ENCODE measurements at regions not wholly inside any gene's neighbourhood (a gene's known extent, or its start where the extent isn't known, plus 50 kb on each side); places are given as distances from the start of the nearest gene placed in this dataset.
"Not testable (repeated sequence)": the region's sequence is repeated elsewhere in the genome, so short reads cannot be mapped to it uniquely, and the experiment has no call there.

DNA sequence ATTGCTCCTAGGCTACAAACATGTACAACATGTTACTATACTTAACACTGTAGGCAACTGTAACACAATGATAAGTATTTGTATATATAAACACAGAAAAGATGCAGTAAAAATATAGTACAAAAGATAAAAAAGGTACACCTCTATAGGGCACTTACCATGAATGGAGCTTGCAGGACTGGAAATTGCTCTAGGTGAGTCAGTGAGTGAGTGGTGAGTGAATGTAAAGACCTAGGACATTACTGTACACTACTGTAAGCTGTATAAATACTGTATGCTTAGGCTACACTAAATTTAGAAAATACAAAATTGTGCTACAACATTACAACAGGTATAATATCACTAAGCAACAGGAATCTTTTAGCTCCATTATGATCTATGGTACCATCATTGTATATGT is 312.0 kb upstream of the PREP start:
- DNase-seq (ENCODE audit: low spot score) = no peak

DNA sequence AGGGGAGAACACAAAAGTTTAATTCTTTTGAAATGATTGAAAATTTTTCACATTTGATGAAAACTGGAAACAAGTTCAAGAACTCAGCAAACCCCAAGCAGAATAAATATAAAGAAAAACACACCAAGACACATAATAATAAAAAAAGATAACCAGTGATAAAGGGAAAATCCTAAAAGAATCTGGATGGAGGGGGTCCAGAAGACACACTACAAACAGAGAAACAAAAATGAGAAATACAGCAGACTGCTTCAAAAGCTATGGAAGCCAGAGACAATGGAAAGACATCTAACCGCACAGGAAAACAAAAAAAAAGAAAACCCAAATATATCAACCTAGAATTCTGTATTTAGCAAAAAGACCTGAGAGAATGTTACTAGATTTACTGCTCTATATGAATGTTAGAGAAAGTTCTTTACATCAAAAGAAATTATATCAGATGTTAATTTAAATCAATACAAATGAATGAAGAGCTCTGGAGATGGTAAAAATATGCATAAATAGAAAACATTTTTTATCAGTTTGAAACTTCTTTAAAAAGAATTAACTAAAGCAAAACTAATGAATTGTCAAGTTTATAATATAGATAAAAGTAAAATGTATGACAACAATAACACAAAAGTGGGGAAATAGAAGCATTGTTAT is 310.7 kb upstream of the PREP start:
- no peak for DNase-seq (ENCODE audit: low spot score)

DNA sequence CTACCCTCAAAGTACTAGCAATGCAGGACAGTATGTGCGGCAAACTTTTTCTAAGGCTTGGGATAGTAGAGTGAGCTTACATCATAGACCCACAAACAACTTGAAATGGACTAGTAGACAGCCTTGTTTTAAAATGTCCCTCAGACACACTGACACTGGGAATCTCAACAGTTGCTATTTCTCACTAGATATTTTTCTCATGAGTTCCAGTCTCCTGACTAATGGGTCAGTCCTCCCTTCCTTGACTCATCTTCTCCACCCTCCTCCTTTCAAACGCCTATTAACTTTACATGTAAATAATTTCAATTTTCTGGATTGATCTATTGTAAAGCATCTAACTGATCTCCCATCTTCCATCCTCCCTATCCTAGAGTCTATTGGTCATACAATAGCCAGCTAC is 308.3 kb upstream of the PREP start:
- DNase-seq (ENCODE audit: low spot score) = no peak

DNA sequence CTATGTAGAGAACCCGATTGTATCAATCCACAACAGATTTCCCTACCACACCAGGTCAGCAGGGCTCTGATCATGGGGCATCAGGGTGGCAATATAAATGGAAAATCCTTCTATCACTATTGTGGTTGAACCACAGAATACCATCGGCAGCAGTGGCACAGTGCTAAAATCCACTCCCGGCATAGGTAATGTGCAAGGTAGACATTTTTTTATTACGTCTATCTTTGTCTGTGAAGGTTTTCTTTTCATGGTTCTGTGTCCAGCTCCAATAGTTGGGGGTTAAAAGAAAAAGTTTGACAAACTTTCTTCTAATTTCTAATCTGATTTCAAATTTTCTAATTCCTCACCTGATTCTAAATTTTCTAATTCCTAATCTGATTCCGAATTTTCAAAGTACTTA is 302.7 kb upstream of the PREP start:
- no peak for DNase-seq (ENCODE audit: low spot score)

DNA sequence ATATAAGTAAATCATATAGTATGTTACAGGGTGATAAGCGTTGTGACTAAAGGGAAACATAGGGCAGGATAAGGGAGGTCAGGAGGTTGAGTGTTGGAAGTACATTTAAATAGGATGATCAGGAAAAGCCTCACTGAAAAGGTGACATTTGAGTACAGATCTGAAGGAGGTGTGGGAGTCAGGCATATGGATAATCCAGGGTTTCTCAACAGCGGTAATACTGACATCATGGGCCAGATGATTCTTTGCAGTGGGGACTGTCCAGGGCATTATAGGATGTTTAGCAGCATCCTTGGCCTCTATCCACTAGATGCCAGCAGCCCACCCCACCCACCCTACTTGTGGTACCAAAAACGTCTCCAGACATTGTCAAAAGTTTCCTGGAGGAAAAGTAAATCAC is 292.6 kb upstream of the PREP start:
- DNase-seq (ENCODE audit: low spot score) = no peak

DNA sequence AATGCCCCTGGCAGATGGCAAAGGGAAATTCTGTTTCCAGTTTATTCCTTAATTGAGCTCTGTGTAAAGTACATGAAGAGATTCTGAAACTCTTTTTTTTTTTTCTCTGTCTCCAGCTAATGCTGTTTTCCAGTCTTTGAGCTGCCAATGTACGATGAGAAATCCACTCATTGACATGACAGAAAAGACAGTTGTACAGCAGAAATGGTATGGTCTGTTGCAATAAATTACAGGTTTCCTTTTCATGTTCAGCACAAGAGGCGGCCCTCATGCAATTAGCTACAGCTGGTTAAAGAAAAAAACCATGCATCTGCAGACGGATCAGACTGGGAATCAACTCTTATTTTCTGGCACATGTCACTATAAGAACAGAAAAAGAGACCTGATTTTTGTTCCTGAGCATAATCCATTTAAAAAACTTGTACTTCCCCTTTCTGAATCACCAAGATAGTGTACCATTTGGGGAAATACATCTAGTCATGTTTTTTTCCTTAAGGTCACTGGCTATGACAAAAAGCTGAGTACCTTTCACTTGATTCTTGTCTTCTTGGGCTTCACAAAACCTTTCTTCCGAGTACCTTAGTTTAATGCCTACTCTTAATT is 289.8 kb upstream of the PREP start:
- DNase-seq (ENCODE audit: low spot score) = no peak

DNA sequence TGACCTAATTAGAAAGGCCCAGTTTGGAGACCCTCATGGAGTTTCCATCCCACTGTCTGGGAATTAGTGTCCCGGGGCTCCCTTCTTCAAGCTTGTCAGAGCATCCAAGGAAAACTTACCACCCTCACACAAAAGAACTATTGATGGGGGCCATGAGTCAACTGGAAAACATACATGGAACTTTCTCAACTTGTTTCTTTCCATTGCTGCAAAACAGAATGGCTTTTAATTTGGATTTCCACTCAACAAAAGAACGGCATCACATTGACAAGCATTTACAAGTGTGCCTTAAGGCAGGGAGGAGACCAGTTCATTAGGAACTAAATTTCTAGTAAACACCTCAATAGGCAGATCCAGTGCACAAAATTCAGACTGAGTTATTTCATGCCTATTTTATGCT is 289.1 kb upstream of the PREP start:
- DNase-seq (ENCODE audit: low spot score) = no peak

DNA sequence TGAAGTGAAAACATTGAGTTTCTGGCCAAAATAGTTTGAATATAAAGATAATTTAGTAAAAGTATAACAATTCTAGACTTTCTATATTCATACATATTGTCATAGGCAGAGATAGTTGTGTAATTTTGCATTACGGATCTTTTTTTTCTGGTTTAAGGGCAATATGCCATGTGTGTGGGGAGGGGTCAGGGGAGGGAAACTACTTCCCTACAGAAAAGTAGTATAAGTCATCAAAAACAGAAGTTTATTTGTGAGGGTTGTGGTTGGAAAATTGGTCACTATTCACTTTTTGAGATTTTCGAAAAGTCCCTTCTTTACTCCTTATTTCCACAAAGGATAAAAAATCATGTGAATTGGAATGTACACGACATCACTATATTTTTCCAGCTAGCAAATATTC is 288.2 kb upstream of the PREP start:
- no peak for DNase-seq (ENCODE audit: low spot score)

DNA sequence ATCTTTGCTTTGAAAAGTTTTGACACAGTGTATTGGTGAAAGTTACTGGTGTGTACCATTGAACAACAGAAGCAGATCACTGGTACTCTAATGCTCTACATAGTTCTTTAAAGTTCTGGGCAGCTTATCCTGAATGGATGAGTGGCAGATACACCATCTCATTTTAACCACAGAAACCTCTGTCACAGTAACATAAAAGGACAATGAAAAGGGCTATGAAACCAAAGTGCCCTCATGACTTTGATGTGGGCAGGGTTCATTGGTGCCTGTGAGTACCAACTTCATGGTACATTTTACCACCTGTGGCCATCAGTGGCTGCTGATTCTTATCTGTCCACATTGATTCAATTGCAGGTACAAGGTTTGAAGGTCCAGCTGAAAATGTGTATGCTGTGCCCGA is 285.7 kb upstream of the PREP start:
- no peak for DNase-seq (ENCODE audit: low spot score)

DNA sequence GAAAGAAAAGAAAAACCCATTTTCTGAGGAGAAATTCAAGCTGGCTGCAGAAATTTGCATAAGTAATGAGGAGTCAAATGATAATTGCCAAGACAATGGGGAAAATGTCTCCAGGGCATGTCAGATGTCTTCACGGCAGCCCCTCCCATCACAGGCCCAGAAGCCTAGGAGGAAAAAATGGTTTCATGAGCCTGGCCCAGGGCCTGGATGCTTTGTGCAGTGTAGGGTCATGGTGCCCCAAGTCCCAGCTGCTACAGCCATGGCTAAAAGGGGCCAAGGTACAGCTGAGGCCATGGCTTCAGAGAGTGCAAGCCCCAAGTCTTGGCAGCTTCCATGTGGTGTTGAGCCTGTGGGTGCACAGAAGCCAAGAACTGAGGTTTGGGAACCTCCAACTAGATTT is 283.9 kb upstream of the PREP start:
- not testable (repeated sequence) for DNase-seq (ENCODE audit: low spot score)

DNA sequence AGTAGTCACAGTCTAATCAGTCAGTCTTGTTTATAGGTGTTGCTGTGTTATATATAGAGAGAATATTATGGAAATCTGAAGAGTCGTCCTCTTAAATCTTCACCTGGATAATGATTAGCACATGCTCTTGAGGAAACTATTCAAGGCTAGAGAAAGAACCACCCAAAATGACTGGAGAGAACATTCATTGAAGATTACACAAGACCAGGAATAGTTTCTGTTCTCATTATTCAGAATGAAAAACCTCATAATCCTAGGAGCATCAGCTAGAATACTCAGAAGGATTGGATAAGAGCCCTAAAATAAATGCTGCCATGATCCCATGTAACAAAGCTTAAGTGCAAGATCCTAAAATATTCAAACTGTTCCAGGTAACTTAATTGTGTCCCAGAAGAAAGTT is 278.2 kb upstream of the PREP start:
- DNase-seq (ENCODE audit: low spot score) = no peak

DNA sequence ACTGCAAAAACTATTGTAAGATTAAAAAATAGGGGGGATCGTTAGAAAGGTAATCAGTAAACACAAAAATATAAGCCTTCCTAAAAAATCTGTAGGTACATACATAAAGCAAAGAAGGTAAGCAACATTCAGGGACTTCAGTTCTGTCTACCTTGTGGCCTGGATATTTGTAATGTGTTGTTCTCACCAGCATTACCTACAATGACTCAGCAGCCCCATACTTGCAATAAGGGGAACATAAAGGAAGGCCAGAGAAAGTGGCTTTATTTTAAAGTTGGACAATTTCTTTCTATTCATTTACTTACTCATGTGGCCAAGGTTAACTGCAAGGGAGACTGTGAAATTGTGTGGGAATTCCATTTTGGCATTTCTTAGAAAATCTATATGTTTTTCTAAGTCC is 277.2 kb upstream of the PREP start:
- no peak for DNase-seq (ENCODE audit: low spot score)

DNA sequence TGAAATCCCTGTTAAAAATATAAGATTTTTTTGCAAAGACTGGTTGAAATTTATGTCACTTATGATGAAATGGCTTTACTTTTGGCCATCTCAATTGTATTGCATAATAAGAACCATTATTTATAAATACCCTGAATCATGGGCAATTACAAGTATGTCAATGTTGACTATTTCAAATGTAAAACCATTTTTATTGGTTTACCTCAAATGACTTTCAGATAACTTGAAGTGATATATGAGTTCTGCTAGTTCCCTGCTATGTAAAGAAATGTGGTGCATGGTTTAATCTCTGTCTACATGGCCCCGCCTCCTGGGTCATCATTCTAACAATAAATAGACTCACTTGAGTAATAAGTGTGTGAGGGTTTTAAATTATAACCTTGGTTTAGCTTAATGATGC is 275.6 kb upstream of the PREP start:
- DNase-seq (ENCODE audit: low spot score) = no peak

DNA sequence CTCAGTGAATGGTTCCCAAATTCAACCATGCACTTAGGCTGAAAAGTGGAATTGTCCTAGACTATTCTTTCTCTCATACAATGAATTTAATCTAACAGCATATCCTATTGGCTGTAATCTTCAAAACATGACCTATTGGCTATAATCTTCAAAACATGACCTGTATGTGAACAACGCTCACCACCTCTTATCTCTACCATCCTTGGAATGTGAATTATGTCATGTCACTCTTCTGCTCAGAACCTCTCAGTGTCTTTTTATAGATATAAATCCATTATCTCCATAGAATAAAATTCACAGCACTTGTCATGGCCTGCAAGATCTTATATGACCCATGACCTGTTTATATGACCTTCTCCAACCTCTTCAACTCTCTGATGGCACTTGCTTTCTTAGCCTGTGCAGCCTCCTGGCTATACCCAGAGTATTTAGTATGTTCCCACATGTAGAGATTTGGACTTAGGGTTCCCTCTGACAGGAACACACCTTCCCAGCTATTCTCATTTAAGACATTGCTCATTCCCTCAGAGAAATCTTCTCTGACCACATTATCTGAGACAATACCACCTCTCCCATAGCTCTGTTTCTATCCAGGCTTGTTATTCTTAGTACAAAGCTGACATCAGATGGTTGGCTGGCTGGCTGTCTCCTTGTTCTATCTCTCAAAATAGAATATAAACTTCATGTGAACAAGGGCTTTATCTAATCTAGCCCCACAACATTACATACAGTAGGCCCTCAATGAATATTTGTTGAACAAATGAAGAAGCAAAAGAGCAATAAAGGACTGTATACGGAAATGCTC is 275.0 kb upstream of the PREP start:
- no peak for DNase-seq (ENCODE audit: low spot score)

DNA sequence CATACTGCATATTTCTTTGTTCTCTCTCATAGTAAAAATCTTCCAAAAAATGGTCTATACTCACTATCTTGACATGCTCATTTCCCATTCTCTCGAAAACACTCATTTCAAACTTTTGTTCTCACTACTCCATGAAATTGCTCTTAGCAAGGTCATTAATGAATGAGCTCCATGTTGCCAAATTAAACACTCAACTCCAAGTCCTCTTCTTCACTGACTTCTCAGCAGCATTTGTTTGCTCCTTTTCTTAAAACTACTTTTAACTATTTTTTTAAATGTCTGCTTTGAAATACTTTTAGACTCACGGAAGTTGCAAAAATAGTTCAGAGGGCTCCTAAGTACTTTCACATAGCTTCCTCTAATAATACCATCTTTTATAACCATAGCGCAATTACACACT is 274.0 kb upstream of the PREP start:
- DNase-seq (ENCODE audit: low spot score) = no peak

DNA sequence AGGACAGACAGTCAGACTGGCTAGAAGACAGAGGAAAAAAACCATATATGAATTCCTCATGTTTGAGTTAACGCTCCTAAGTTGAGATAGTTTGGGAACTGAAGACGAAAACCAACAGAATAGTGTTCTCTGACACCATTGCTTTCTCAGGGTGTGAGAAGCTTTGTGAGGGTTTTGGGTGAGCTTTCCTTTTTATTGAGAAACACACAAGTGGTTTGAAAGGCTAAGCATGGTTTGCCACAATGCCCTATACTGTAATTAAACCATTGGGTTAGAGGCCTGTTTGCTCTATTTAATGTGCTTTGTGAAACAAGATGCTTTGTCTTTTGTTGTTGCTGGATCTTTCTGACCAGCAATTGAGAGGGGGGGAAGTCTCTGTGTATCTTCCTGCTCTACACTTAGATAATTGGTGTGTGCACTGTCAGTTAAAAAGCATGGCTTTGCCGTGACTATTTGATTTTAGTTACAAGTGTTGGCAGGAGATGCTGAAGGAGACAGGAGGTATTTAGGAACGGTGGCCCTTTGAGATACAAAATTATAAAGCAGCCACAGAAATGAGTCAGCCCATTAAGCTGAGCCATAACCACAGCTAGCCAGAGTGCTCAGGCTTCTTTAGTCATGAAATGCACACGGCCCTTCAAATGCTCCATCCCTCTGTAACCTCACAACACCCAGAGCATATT is 273.0 kb upstream of the PREP start:
- peak; percentile 12 for DNase-seq (ENCODE audit: low spot score)

DNA sequence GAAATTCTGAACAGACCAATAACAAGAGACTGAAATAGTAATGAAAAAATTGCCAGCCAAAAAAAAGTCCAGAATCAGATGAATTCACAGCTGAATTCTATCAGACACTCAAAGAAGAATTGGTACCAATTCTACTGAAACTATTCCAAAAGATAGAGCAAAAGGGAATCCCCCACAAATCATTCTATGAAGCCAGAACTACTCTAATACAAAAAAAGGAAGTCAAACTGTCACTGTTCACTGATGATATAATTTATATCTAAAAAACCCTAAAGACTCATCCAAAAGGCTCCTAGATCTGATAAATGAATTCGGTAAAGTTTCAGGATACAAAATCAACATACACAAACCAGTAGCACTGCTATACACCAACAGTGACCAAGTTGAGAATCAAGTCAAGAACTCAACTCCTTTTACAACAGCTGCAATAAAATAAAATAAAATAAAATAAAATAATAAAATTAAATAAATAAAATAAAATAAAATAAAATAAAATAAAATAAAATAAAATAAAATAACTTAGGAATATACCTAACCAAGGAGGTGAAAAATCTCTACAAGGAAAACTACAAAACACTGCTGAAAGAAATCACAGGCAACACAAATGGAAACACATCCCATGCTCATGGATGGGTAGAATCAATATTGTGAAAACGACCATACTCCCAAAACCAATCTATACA is 270.1 kb upstream of the PREP start:
- not testable (repeated sequence) for DNase-seq (ENCODE audit: low spot score)

DNA sequence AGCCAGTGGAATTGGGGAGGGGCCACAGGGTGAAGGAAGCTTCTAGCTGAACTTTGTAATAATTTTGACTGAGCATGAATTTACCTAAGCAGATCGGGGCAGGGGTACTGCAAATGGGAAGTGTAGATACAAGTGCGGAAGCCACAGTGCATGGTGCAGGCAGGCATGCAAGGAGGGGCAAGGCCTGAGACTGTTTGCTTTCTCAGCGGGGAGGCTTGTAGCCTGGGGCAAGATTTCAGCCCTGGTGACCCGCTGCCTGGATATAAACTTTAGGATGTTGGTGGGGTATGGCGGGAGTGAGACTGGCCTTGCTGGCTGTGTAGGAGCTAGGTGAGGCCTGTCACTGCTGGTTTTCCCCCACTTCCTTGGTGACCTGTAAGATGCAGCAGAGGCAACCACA is 266.4 kb upstream of the PREP start:
- DNase-seq (ENCODE audit: low spot score) = no peak

DNA sequence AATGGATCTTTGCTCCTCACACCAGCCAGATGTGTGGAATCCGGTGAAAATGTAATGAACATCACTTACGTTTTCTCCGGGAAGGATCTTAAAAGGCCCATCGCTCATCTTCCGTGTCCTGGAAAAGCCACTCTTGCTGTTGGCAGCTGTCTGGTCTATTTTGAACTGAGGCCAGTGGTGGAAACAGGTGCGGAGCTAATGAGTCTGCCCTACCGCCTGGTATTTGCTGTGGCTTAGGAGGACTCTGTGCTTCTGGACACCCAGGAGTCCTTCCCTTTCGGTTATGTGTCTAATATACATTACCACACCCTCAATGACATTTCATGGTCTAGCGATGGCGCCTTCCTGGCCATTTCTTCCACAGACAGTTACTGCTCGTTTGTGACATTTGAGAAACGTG is 264.2 kb upstream of the PREP start:
- DNase-seq (ENCODE audit: low spot score) = no peak

DNA sequence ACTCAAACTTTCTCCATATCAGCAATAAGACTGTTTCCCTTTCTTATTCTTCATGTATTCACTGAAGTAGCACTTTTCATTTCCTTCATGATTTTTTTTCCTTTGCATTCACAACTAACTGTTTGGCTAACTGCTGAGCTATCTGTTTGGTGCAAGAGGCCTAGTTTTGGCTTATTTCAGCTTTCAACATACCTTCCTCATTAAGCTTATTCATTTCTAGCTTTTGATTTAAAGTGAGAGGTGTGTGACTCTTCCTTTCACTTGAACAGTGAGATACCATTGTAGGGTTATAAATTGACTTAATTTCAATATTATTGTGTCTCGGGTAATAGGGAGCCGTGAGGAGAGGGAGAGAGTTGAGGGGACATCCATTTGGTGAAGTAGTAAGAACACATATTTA is 262.0 kb upstream of the PREP start:
- no peak for DNase-seq (ENCODE audit: low spot score)

DNA sequence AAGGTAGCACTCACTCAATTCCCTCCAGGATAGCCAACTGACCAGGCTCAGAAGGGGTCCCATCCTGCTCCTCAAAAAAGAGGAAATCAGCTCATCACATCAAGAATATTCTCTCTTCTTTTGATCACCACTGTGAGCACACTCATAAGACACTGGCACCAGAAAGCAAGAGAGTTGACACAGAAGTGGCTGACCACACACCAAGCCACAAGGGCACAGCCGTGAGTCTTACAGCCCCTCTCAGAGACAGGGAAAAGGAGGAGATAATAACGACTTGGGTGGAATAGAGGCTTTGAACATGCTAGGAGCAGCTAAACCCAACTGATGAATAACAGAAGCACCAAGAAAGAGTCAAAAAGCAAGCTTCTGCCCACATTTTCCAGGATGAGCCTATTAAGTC is 249.1 kb upstream of the PREP start:
- DNase-seq (ENCODE audit: low spot score) = no peak

DNA sequence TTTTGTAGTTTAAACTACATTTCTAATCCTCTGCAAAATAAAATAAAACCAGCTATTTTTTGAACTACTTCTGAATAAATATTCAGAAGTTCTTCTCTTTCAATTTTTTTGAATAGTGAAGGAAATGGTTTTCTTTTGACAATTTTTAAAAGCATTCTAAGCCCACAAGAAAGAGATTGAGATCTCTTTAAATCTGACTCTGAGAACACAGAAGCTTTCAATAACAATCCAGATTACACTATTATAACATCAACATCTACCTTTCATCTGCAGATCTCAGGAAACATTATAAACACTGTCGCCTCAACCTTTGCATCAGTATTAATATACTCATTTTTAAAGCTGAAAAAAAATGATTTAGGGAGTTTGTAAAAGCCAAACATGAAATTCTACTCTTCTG is 247.5 kb upstream of the PREP start:
- no peak for DNase-seq (ENCODE audit: low spot score)
